Right lobe of liver (tissue), 6 donors: ENCODE measurements at regions not wholly inside any gene's neighbourhood (a gene's known extent, or its start where the extent isn't known, plus 50 kb on each side); places are given as distances from the start of the nearest gene placed in this dataset.

ENCODE experiments used
- ATAC-seq, 4 donors: fragments of 200-7000 bp; cut with Tn5 transposase; one replicate each; pipeline ENCODE4 v1.9.1; 2020; ENCODE audit warnings: mild to moderate bottlenecking in 4 of 4, moderate library complexity in 4 of 4
- DNase-seq, 3 donors: peaks; one replicate each; pipeline ENCODE4 v3.0.0-alpha.2; 2020
- H3K27ac ChIP-seq, 3 donors: fragments of 200-600 bp; one replicate each; pipeline ENCODE4 v1.8.0; 2022
- H3K27me3 ChIP-seq, 2 donors: fragments of 200-600 bp; one replicate each; pipeline ENCODE4 v1.8.0; 2022
- H3K36me3 ChIP-seq, 4 donors: fragments of 200-600 bp; sonication (generic) in 1 of 4; one replicate each; pipeline versions ENCODE4 v1.5.1 to v1.8.0; 2017 to 2022; ENCODE audit warnings: control low read depth in 1 of 4
- H3K4me1 ChIP-seq, 4 donors: fragments of 200-600 bp; sonication (generic) in 1 of 4; one replicate each; pipeline versions ENCODE4 v1.5.1 to v1.8.0; 2017 to 2022; ENCODE audit warnings: control low read depth in 1 of 4
- H3K4me3 ChIP-seq, 3 donors: fragments of 200-600 bp; one replicate each; pipeline ENCODE4 v1.8.0; 2022
- H3K9me3 ChIP-seq, 4 donors: fragments of 200-600 bp; sonication (generic) in 1 of 4; one replicate each; pipeline versions ENCODE4 v1.5.1 to v1.8.0; 2017 to 2022; ENCODE audit warnings: control low read depth in 1 of 4
- POLR2A ChIP-seq: fragments of 450-650 bp; IDR thresholded peaks from one replicate; pipeline ENCODE4 v1.6.1; 2017; ENCODE audit warnings: antibody characterized with exemption, mild to moderate bottlenecking
- WGBS: methylation state at CpG from one replicate; pipeline ENCODE4 v1.1.6; 2018; ENCODE audit warnings: low coverage, low lambda C conversion rate; ENCODE audit not compliant: insufficient coverage; ENCODE audit errors: missing lambda C conversion rate; 5-methylcytosine and 5-hydroxymethylcytosine counted together
- intact Hi-C, 2 donors: fragments of 100-400 bp; cut with DNase I; formaldehyde crosslinking; loops; one replicate each; pipeline versions ENCODE4 v1.11.2 to v1.14.1; 2022
- TF ChIP-seq, protein P1 (sequence below), 4 donors: fragments of 200-600 bp in 3 of 4; fragments of 450-650 bp in 1 of 4; IDR thresholded peaks; one replicate each; pipeline versions ENCODE4 v1.5.1 to v1.8.0; 2016 to 2022; ENCODE audit warnings: antibody characterized with exemption in 4 of 4, mild to moderate bottlenecking in 2 of 4
- donor health status: DM: no; HTN: yes; CAD: no.
- donor health status: DM: no; HTN: no; CAD: no.
- donor health status: DM: no; HTN: no; CAD: no.
- donor health status: DM: no; HTN: yes; CAD: no.
- donor health status: DM: no; HTN: yes; CAD: no.

DNA sequence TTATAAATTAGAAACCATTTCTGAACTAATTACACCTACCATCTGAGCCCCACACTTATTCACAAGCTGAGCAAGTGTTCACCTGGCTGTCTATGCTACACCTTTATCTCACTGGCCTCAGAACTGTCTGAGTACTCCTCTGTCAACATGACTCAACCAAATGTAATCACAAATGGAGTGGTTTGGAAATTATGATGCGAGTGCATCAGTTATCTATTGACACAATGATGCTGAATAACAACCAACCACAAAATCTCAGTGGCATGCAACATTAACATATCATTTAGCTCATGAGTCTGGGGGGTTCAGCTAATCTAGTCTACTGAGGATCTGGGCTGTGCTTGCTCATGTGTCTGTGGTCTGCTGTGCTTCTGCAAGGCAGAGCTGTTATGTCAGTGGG, 184.2 kb upstream of the NXPH2 start:
- no peaks in the 10 kb centered on the region for H3K27me3 ChIP-seq
- H3K27ac ChIP-seq = no peak overlapping the region
- TF ChIP-seq POLR2A = no peak
- TF ChIP-seq, protein P1, sequence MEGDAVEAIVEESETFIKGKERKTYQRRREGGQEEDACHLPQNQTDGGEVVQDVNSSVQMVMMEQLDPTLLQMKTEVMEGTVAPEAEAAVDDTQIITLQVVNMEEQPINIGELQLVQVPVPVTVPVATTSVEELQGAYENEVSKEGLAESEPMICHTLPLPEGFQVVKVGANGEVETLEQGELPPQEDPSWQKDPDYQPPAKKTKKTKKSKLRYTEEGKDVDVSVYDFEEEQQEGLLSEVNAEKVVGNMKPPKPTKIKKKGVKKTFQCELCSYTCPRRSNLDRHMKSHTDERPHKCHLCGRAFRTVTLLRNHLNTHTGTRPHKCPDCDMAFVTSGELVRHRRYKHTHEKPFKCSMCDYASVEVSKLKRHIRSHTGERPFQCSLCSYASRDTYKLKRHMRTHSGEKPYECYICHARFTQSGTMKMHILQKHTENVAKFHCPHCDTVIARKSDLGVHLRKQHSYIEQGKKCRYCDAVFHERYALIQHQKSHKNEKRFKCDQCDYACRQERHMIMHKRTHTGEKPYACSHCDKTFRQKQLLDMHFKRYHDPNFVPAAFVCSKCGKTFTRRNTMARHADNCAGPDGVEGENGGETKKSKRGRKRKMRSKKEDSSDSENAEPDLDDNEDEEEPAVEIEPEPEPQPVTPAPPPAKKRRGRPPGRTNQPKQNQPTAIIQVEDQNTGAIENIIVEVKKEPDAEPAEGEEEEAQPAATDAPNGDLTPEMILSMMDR (IDR thresholded peaks at IDR 0.05) = no peak
- WGBS = 25% methylated on average over 1 of the region's 1 CpG
- H3K9me3 ChIP-seq = no peaks in the 10 kb centered on the region
- DNase-seq (no peak), ATAC-seq (no peak)
- H3K4me1 ChIP-seq = no peaks in the 10 kb centered on the region
- no peak overlapping the region for H3K4me3 ChIP-seq
- H3K36me3 ChIP-seq = no peaks in the 10 kb centered on the region
- intact Hi-C loops = no loop called here

DNA sequence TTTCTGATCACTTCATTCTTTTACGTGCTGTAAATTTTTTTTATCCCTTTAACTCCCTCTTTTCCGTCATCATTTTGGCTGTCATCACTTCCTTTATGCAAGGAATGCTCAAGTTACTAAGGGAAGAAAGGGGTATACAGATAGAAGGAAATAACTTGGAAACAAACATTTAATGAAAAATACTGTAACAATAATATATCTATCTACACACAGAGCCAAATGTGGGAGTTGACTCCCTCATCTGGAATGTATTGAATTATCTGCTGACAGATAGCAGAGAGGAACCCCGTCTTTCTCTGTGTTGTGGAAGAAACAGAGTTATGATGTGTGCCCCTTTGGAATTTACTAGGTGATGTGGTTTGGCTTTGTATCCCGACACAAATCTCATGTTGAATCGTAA, 182.5 kb upstream of the NXPH2 start:
- no peaks in the 10 kb centered on the region for H3K9me3 ChIP-seq
- H3K27me3 ChIP-seq = no peaks in the 10 kb centered on the region
- intact Hi-C loops = no loop called here
- no peaks in the 10 kb centered on the region for H3K4me1 ChIP-seq
- no peak overlapping the region for H3K27ac ChIP-seq
- H3K4me3 ChIP-seq = no peak overlapping the region
- TF ChIP-seq POLR2A = no peak
- TF ChIP-seq, protein P1 (IDR thresholded peaks at IDR 0.05) = no peak
- no peaks in the 10 kb centered on the region for H3K36me3 ChIP-seq
- ATAC-seq = no peak
- WGBS = 44% methylated on average over 3 of the region's 5 CpGs
- no peak for DNase-seq

DNA sequence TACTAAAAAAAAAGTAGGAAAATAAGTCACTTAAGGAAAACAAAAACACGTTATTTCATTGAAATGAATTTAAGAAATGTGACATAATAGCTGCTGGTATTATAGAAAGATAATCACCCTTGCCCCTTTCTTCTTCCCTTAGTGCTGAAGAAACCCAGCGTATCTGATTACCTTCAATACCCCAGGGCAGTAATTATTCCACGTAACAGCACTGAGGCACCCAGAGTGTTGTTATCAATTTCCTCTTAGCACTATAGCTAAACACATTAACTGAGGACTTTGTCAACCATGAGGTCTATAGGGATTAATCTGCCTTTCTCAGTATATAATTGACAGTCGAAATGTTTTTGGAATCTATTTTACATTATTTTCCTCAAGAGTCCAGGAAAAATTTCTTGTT, 180.0 kb upstream of the NXPH2 start:
- H3K27ac ChIP-seq = no peak overlapping the region
- TF ChIP-seq, protein P1 (IDR thresholded peaks at IDR 0.05) = no peak
- TF ChIP-seq POLR2A = no peak
- ATAC-seq (no peak), DNase-seq (no peak)
- no peaks in the 10 kb centered on the region for H3K4me1 ChIP-seq
- H3K4me3 ChIP-seq = no peak overlapping the region
- no peaks in the 10 kb centered on the region for H3K9me3 ChIP-seq
- no peaks in the 10 kb centered on the region for H3K36me3 ChIP-seq
- intact Hi-C loops = no loop called here
- no peaks in the 10 kb centered on the region for H3K27me3 ChIP-seq
- 47% methylated on average over 4 of the region's 4 CpGs for WGBS

DNA sequence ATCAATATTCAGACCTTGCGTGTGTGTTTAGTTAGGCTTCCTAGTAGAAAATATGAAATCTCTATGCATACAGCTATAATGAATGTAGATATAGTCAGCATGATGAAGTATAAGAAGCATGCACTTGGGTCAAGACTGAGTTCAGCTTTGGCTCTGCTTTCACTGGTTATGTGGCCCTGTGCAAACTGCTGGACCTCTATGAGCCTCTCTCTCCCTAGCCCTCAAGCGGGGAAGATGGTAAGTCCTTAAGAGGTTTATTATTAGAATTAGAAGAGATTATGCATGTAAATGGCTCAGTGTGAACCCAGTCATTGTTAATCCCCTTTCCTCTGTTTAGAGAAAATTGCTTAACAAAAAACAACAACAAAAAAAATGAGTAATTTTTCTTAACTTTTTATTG, 178.8 kb upstream of the NXPH2 start:
- Histone ChIP-seq H3K9me3 (no peaks in the 10 kb centered on the region), H3K27ac (no peak overlapping the region), H3K36me3 (no peaks in the 10 kb centered on the region), H3K27me3 (no peaks in the 10 kb centered on the region), H3K4me3 (no peak overlapping the region), H3K4me1 (no peaks in the 10 kb centered on the region)
- ATAC-seq (no peak), DNase-seq (no peak)
- intact Hi-C loops = no loop called here
- TF ChIP-seq POLR2A = no peak
- TF ChIP-seq, protein P1 (IDR thresholded peaks at IDR 0.05) = no peak
- 64% methylated on average over 2 of the region's 2 CpGs for WGBS

DNA sequence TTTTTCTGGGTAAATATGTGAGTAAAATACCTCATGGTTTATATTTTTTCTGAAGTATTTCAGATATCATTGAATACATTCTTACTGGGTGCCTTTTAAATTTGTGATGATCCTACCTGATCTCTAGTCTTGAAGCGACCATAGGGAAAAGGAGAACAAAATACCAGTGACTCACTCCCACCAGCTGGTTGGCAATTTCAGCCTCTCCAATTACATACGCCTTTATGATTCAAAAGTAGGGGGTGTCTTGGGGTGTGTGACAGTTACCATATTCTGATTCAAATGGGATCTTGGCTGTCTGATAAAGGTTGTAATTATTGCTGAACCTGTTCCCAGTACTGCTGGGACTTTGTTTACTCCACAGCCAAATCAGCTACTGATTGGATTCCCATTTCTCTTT, 175.9 kb upstream of the NXPH2 start:
- no peaks in the 10 kb centered on the region for H3K27me3 ChIP-seq
- 33% methylated on average over 2 of the region's 2 CpGs for WGBS

More for the DNA sequence above, 175.9 kb upstream of the NXPH2 start:
- H3K4me1 ChIP-seq = no peaks in the 10 kb centered on the region
- no peak for TF ChIP-seq POLR2A
- TF ChIP-seq, protein P1 (IDR thresholded peaks at IDR 0.05) = no peak
- intact Hi-C loops = no loop called here
- DNase-seq (no peak), ATAC-seq (no peak)
- H3K27ac ChIP-seq = no peak overlapping the region
- no peaks in the 10 kb centered on the region for H3K36me3 ChIP-seq
- no peak overlapping the region for H3K4me3 ChIP-seq
- no peaks in the 10 kb centered on the region for H3K9me3 ChIP-seq
